Suprapubic skin (tissue), 3 donors: ENCODE measurements at regions not wholly inside any gene's neighbourhood (a gene's known extent, or its start where the extent isn't known, plus 50 kb on each side); places are given as distances from the start of the nearest gene placed in this dataset.

Source experiments
- EP300 ChIP-seq: sonication (generic); formaldehyde crosslinking; IDR thresholded peaks from one replicate; pipeline ENCODE4 v1.6.1; 2017; ENCODE audit warnings: antibody characterized with exemption
- TF ChIP-seq, protein P1 (sequence below), 2 donors: fragments of 200-600 bp in 1 of 2; fragments of 450-650 bp in 1 of 2; sonication (generic) in 1 of 2; IDR thresholded peaks; one replicate each; pipeline ENCODE4 v1.5.1; 2016 to 2019; ENCODE audit warnings: antibody characterized with exemption in 2 of 2, mild to moderate bottlenecking in 1 of 2, moderate library complexity in 1 of 2

DNA sequence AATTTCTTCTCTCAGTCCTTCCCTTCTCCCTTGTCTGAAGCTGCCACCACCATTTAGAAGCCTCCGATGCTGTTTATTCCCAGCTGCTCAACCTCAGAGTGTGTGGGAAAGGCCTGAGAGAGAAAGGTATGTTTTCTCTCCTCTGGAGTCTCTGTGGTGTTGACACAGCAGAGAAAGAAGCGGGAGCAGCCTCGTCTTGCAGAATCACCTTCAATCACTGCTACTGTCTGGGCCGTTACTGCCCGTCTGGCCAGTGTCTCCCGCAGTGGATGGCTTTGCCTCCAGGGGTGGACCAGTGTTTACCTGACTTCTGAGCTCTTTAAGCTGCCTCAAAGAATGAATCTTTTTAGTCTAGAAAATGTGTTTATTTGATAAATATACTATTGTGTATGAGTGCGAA lies 148.9 kb upstream of the FAM47C start:
- no peak for TF ChIP-seq EP300
- TF ChIP-seq, protein P1, sequence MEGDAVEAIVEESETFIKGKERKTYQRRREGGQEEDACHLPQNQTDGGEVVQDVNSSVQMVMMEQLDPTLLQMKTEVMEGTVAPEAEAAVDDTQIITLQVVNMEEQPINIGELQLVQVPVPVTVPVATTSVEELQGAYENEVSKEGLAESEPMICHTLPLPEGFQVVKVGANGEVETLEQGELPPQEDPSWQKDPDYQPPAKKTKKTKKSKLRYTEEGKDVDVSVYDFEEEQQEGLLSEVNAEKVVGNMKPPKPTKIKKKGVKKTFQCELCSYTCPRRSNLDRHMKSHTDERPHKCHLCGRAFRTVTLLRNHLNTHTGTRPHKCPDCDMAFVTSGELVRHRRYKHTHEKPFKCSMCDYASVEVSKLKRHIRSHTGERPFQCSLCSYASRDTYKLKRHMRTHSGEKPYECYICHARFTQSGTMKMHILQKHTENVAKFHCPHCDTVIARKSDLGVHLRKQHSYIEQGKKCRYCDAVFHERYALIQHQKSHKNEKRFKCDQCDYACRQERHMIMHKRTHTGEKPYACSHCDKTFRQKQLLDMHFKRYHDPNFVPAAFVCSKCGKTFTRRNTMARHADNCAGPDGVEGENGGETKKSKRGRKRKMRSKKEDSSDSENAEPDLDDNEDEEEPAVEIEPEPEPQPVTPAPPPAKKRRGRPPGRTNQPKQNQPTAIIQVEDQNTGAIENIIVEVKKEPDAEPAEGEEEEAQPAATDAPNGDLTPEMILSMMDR (IDR thresholded peaks at IDR 0.05), result no peak
